Smooth muscle cell (in vitro differentiated cells): ENCODE measurements at regions not wholly inside any gene's neighbourhood (a gene's known extent, or its start where the extent isn't known, plus 50 kb on each side); places are given as distances from the start of the nearest gene placed in this dataset.
A peak's percentile ranks its signal among the peaks of the same experiment; 100 is the strongest.

Experiments
- DNase-seq: peaks from one replicate; lab custom pipeline; 2025; ENCODE audit not compliant: unreplicated experiment; lab: John Stamatoyannopoulos, UW
- H2AFZ ChIP-seq: fragments of 200-600 bp; sonication (generic); 2 replicates; pipeline ENCODE4 v1.6.0; 2016; ENCODE audit warnings: antibody characterized with exemption, low read depth, mild to moderate bottlenecking
- H3F3A ChIP-seq: fragments of 200-600 bp; sonication (generic); 2 replicates; pipeline ENCODE4 v1.6.0; 2017; ENCODE audit warnings: antibody characterized with exemption, low read depth
- H3K27ac ChIP-seq: fragments of 200-600 bp; sonication (generic); 2 replicates; pipeline ENCODE4 v1.5.1; 2016; ENCODE audit warnings: low read depth, mild to moderate bottlenecking
- H3K27me3 ChIP-seq: fragments of 200-600 bp; sonication (generic); 2 replicates; pipeline ENCODE4 v1.6.1; 2016; ENCODE audit warnings: low read depth, mild to moderate bottlenecking
- H3K36me3 ChIP-seq: fragments of 200-600 bp; sonication (generic); 2 replicates; pipeline ENCODE4 v1.5.1; 2016; ENCODE audit warnings: low read depth
- H3K4me1 ChIP-seq: fragments of 200-600 bp; sonication (generic); 2 replicates; pipeline ENCODE4 v1.5.1; 2016; ENCODE audit warnings: low read depth
- H3K4me2 ChIP-seq: fragments of 200-600 bp; sonication (generic); 2 replicates; pipeline ENCODE4 v1.6.0; 2016; ENCODE audit warnings: mild to moderate bottlenecking
- H3K4me3 ChIP-seq: fragments of 200-600 bp; sonication (generic); 2 replicates; pipeline ENCODE4 v1.5.1; 2016; ENCODE audit warnings: mild to moderate bottlenecking
- H3K79me2 ChIP-seq: fragments of 200-600 bp; sonication (generic); 2 replicates; pipeline ENCODE4 v1.6.0; 2016; ENCODE audit warnings: low read depth, mild to moderate bottlenecking
- H3K9ac ChIP-seq: fragments of 200-600 bp; sonication (generic); 2 replicates; pipeline ENCODE4 v1.6.0; 2016; ENCODE audit warnings: low read depth
- H3K9me3 ChIP-seq: fragments of 200-600 bp; sonication (generic); replicated peaks from 2 replicates; pipeline ENCODE4 v1.5.1; 2016; ENCODE audit warnings: low read depth
- H4K20me1 ChIP-seq: fragments of 200-600 bp; sonication (generic); 2 replicates; pipeline ENCODE4 v1.6.0; 2016; ENCODE audit warnings: low read depth
- WGBS: methylation state at CpG from one replicate; pipeline ENCODE4 v1.1.7; 2016; ENCODE audit warnings: low lambda C conversion rate; 5-methylcytosine and 5-hydroxymethylcytosine counted together
- TF ChIP-seq, protein P1 (sequence below): fragments of 200-600 bp; sonication (generic); IDR thresholded peaks from 2 replicates; pipeline ENCODE4 v1.5.1; 2017; ENCODE audit warnings: borderline replicate concordance, mild to moderate bottlenecking, antibody characterized with exemption; ENCODE audit not compliant: insufficient read depth, poor library complexity, severe bottlenecking

DNA sequence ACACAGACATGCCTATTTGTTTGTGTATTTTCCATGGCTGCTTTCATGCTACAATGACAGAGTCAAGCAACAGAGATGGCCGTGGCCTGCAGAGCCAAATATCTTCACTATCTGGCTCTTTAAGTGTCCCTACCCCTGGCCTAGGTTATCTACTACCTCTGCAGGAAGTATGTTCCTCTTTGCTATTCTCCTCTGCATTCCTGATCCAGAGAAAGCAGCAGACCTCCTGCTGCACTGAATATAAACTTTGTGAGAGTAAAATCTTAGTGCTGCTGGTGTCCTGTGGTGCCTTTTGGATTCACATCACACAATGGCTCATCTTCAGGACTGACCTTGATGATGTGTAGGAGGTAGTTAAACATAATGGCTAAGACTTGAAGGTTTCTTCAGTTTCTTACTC, 233.4 kb downstream of the IPO8 start:
- H2AFZ ChIP-seq, result no peak overlapping the region
- no peaks in the 10 kb centered on the region for H3K27me3 ChIP-seq
- H3K9ac ChIP-seq, result no peak overlapping the region
- no peaks in the 10 kb centered on the region for H3K79me2 ChIP-seq
- TF ChIP-seq, protein P1, sequence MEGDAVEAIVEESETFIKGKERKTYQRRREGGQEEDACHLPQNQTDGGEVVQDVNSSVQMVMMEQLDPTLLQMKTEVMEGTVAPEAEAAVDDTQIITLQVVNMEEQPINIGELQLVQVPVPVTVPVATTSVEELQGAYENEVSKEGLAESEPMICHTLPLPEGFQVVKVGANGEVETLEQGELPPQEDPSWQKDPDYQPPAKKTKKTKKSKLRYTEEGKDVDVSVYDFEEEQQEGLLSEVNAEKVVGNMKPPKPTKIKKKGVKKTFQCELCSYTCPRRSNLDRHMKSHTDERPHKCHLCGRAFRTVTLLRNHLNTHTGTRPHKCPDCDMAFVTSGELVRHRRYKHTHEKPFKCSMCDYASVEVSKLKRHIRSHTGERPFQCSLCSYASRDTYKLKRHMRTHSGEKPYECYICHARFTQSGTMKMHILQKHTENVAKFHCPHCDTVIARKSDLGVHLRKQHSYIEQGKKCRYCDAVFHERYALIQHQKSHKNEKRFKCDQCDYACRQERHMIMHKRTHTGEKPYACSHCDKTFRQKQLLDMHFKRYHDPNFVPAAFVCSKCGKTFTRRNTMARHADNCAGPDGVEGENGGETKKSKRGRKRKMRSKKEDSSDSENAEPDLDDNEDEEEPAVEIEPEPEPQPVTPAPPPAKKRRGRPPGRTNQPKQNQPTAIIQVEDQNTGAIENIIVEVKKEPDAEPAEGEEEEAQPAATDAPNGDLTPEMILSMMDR, result no peak
- no peaks in the 10 kb centered on the region for H3K9me3 ChIP-seq
- H3K4me3 ChIP-seq, result no peak overlapping the region
- H4K20me1 ChIP-seq, result no peaks in the 10 kb centered on the region
- no peak for DNase-seq
- no peak overlapping the region for H3K4me2 ChIP-seq
- no peak overlapping the region for H3K27ac ChIP-seq
- 86% methylated on average over 1 of the region's 1 CpG for WGBS
- H3K4me1 ChIP-seq, result no peaks in the 10 kb centered on the region
- no peaks in the 10 kb centered on the region for H3K36me3 ChIP-seq
- no peaks in the 10 kb centered on the region for H3F3A ChIP-seq

GRCh38 chr12:30461026-30461615, 234.5 kb downstream of the IPO8 start:
- Histone ChIP-seq H2AFZ (no peak overlapping the region), H3K9ac (no peak overlapping the region), H3K27me3 (no peaks in the 10 kb centered on the region), H3K4me2 (no peak overlapping the region), H3K36me3 (no peaks in the 10 kb centered on the region), H3F3A (no peaks in the 10 kb centered on the region), H3K79me2 (no peaks in the 10 kb centered on the region), H3K4me3 (no peak overlapping the region), H3K4me1 (no peaks in the 10 kb centered on the region), H3K9me3 (no peaks in the 10 kb centered on the region), H4K20me1 (no peaks in the 10 kb centered on the region), H3K27ac (no peak overlapping the region)
- no peak for DNase-seq
- TF ChIP-seq, protein P1, result no peak

DNA sequence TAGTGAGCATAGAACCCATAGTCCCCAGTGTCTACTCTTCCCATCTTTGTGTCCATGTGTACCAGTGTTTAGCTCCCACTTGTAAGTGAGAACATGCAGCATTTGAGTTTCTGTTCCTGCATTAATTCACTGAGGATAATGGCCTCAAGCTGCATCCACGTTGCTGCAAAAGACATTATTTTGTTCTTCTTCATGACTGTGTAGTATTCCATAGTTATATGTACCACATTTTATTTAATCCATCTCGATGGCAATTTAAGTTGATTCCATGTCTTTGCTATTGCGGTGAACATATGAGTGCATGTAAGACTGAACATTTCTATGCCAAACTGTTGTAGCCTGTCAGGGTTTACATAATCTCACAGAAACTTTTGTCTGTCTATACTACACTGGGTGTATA, 237.2 kb downstream of the IPO8 start:
- TF ChIP-seq, protein P1, result no peak
- no peaks in the 10 kb centered on the region for H3K79me2 ChIP-seq
- no peaks in the 10 kb centered on the region for H3K9me3 ChIP-seq
- no peaks in the 10 kb centered on the region for H4K20me1 ChIP-seq
- DNase-seq, result no peak
- no peaks in the 10 kb centered on the region for H3K36me3 ChIP-seq
- no peak overlapping the region for H3K9ac ChIP-seq
- H3F3A ChIP-seq, result no peaks in the 10 kb centered on the region
- no peaks in the 10 kb centered on the region for H3K27me3 ChIP-seq
- no peak overlapping the region for H3K4me2 ChIP-seq
- no peaks in the 10 kb centered on the region for H3K4me1 ChIP-seq
- H2AFZ ChIP-seq, result no peak overlapping the region
- H3K27ac ChIP-seq, result no peak overlapping the region
- 94% methylated on average over 3 of the region's 3 CpGs for WGBS
- H3K4me3 ChIP-seq, result no peak overlapping the region

GRCh38 chr12:30457621-30458289, 237.9 kb downstream of the IPO8 start:
- no peak for DNase-seq
- TF ChIP-seq, protein P1, result peak; percentile 52
- no peaks in the 10 kb centered on the region for H3F3A ChIP-seq

More at GRCh38 chr12:30457621-30458289, 237.9 kb downstream of the IPO8 start:
- H4K20me1 ChIP-seq, result no peaks in the 10 kb centered on the region
- H3K27me3 ChIP-seq, result no peaks in the 10 kb centered on the region
- H3K36me3 ChIP-seq, result no peaks in the 10 kb centered on the region
- no peaks in the 10 kb centered on the region for H3K4me1 ChIP-seq
- no peak overlapping the region for H3K9ac ChIP-seq
- no peak overlapping the region for H2AFZ ChIP-seq
- H3K9me3 ChIP-seq, result no peaks in the 10 kb centered on the region
- H3K79me2 ChIP-seq, result no peaks in the 10 kb centered on the region
- peak overlapping the region; percentile 32 for H3K4me2 ChIP-seq
- WGBS, result 42% methylated on average over 3 of the region's 3 CpGs
- H3K27ac ChIP-seq, result peak overlapping the region; percentile 79
- no peak overlapping the region for H3K4me3 ChIP-seq
